HG03135 (cell line): ENCODE measurements at regions not wholly inside any gene's neighbourhood (a gene's known extent, or its start where the extent isn't known, plus 50 kb on each side); places are given as distances from the start of the nearest gene placed in this dataset.
"Not testable (repeated sequence)": the region's sequence is repeated elsewhere in the genome, so short reads cannot be mapped to it uniquely, and the experiment has no call there.

Source experiments
- ATAC-seq: cut with Tn5 transposase; IDR thresholded peaks from one replicate; pipeline ENCODE4 v1.9.1; 2021; ENCODE audit warnings: mild to moderate bottlenecking, moderate library complexity; ENCODE audit not compliant: unreplicated experiment

GRCh38 chr22:47407461-47408025 lies 645.1 kb downstream of the TBC1D22A start:
- no peak for ATAC-seq

GRCh38 chr22:47406896-47407295 lies 644.4 kb downstream of the TBC1D22A start:
- no peak for ATAC-seq

GRCh38 chr22:47406180-47406834 lies 643.9 kb downstream of the TBC1D22A start:
- ATAC-seq: no peak

GRCh38 chr22:47405222-47405621 lies 642.8 kb downstream of the TBC1D22A start:
- not testable (repeated sequence) for ATAC-seq

GRCh38 chr22:47402876-47403525 lies 640.6 kb downstream of the TBC1D22A start:
- no peak for ATAC-seq

GRCh38 chr22:47401976-47402770 lies 639.7 kb downstream of the TBC1D22A start:
- ATAC-seq: no peak

- no peak for ATAC-seq
These were observed 639.1 kb downstream of the TBC1D22A start for GRCh38 chr22:47401592-47401898.

GRCh38 chr22:47400701-47401591 lies 638.5 kb downstream of the TBC1D22A start:
- ATAC-seq: no peak

- not testable (repeated sequence) for ATAC-seq
These were observed 637.7 kb downstream of the TBC1D22A start for GRCh38 chr22:47400131-47400530.

- no peak for ATAC-seq
These were observed 636.7 kb downstream of the TBC1D22A start for GRCh38 chr22:47398921-47399790.

- ATAC-seq: no peak
These were observed 636.0 kb downstream of the TBC1D22A start for GRCh38 chr22:47398491-47398890.

- ATAC-seq: no peak
These were observed 635.2 kb downstream of the TBC1D22A start for GRCh38 chr22:47397673-47398072.

GRCh38 chr22:47396515-47396914 lies 634.1 kb downstream of the TBC1D22A start:
- no peak for ATAC-seq

GRCh38 chr22:47396105-47396504 lies 633.7 kb downstream of the TBC1D22A start:
- no peak for ATAC-seq

- no peak for ATAC-seq
These were observed 633.0 kb downstream of the TBC1D22A start for GRCh38 chr22:47395481-47395880.

- no peak for ATAC-seq
These were observed 632.3 kb downstream of the TBC1D22A start for GRCh38 chr22:47394504-47395440.

GRCh38 chr22:47393191-47393590 lies 630.7 kb downstream of the TBC1D22A start:
- no peak for ATAC-seq

GRCh38 chr22:47392729-47393128 lies 630.3 kb downstream of the TBC1D22A start:
- no peak for ATAC-seq

GRCh38 chr22:47392054-47392347 lies 629.6 kb downstream of the TBC1D22A start:
- ATAC-seq: no peak
